BLaER1 (cell line): ENCODE measurements at regions not wholly inside any gene's neighbourhood (a gene's known extent, or its start where the extent isn't known, plus 50 kb on each side); places are given as distances from the start of the nearest gene placed in this dataset.
"Not testable (repeated sequence)": the region's sequence is repeated elsewhere in the genome, so short reads cannot be mapped to it uniquely, and the experiment has no call there.

ENCODE experiments used
- H3K27ac ChIP-seq: shearing (Covaris generic); formaldehyde crosslinking; 2 replicates; pipeline ENCODE4 v1.8.1; 2022
- H3K27me3 ChIP-seq: shearing (Covaris generic); formaldehyde crosslinking; 2 replicates; pipeline ENCODE4 v1.8.1; 2022
- H3K36me3 ChIP-seq: shearing (Covaris generic); formaldehyde crosslinking; 2 replicates; pipeline ENCODE4 v1.8.1; 2022
- H3K4me1 ChIP-seq: shearing (Covaris generic); formaldehyde crosslinking; 2 replicates; pipeline ENCODE4 v1.8.1; 2022
- H3K4me2 ChIP-seq: shearing (Covaris generic); formaldehyde crosslinking; 2 replicates; pipeline ENCODE4 v1.8.1; 2022
- H3K4me3 ChIP-seq: shearing (Covaris generic); formaldehyde crosslinking; 2 replicates; pipeline ENCODE4 v1.8.1; 2022
- H3K9ac ChIP-seq: shearing (Covaris generic); formaldehyde crosslinking; 2 replicates; pipeline ENCODE4 v1.8.1; 2022
- H3K9me3 ChIP-seq: shearing (Covaris generic); formaldehyde crosslinking; 2 replicates; pipeline ENCODE4 v1.8.1; 2022
- H4K20me1 ChIP-seq: shearing (Covaris generic); formaldehyde crosslinking; 2 replicates; pipeline ENCODE4 v1.8.1; 2022
- Cebpa-rat ChIP-seq: shearing (Covaris generic); IDR thresholded peaks from 2 replicates; pipeline ENCODE4 v1.8.1; 2022

- Histone ChIP-seq H3K27me3 (no peaks in the 10 kb centered on the region), H4K20me1 (no peaks in the 10 kb centered on the region), H3K27ac (no peak overlapping the region), H3K4me1 (peaks cover 2% of the 10 kb centered on the region; the same call in 1 of the 2 replicates), H3K9ac (no peak overlapping the region), H3K4me2 (no peak overlapping the region), H3K4me3 (no peak overlapping the region), H3K9me3 (no peaks in the 10 kb centered on the region), H3K36me3 (peaks cover 25% of the 10 kb centered on the region)
- TF ChIP-seq Cebpa-rat = no peak
Observed at GRCh38 chr7:65744406-65744805, 128.5 kb upstream of the VKORC1L1 start.

- H3K36me3 ChIP-seq = 0 out of 2 replicates have a peak, but pooled peaks cover 8% of the 10 kb centered on the region
- H3K27me3 ChIP-seq = no peaks in the 10 kb centered on the region
- H3K9ac ChIP-seq = no peak overlapping the region
- no peak overlapping the region for H3K27ac ChIP-seq
- H3K9me3 ChIP-seq = no peaks in the 10 kb centered on the region
- peaks cover 10% of the 10 kb centered on the region for H3K4me1 ChIP-seq
- TF ChIP-seq Cebpa-rat = no peak
- H3K4me2 ChIP-seq = no peak overlapping the region
- H4K20me1 ChIP-seq = no peaks in the 10 kb centered on the region
- H3K4me3 ChIP-seq = no peak overlapping the region
Observed at GRCh38 chr7:65746398-65746669, 126.5 kb upstream of the VKORC1L1 start.

GRCh38 chr7:65749039-65749438, 123.8 kb upstream of the VKORC1L1 start:
- 0 out of 2 replicates have a peak overlapping the region, but pooled peaks have one; percentile 83 for H3K4me2 ChIP-seq
- peaks cover 27% of the 10 kb centered on the region for H3K4me1 ChIP-seq
- peaks cover 14% of the 10 kb centered on the region for H3K36me3 ChIP-seq
- no peak for TF ChIP-seq Cebpa-rat
- peaks cover 23% of the 10 kb centered on the region for H4K20me1 ChIP-seq
- H3K4me3 ChIP-seq = no peak overlapping the region
- no peaks in the 10 kb centered on the region for H3K27me3 ChIP-seq
- H3K9me3 ChIP-seq = no peaks in the 10 kb centered on the region
- H3K27ac ChIP-seq = no peak overlapping the region
- no peak overlapping the region for H3K9ac ChIP-seq

- no peak for TF ChIP-seq Cebpa-rat
- Histone ChIP-seq H4K20me1 (peaks cover 28% of the 10 kb centered on the region), H3K36me3 (peaks cover 19% of the 10 kb centered on the region), H3K27me3 (no peaks in the 10 kb centered on the region), H3K4me2 (peak overlapping the region; percentile 83), H3K27ac (no peak overlapping the region), H3K9me3 (no peaks in the 10 kb centered on the region), H3K4me1 (peaks cover 27% of the 10 kb centered on the region), H3K4me3 (no peak overlapping the region), H3K9ac (no peak overlapping the region)
Observed at GRCh38 chr7:65749518-65749917, 123.4 kb upstream of the VKORC1L1 start.

- peaks cover 40% of the 10 kb centered on the region for H4K20me1 ChIP-seq
- peaks cover 27% of the 10 kb centered on the region for H3K4me1 ChIP-seq
- H3K27me3 ChIP-seq = no peaks in the 10 kb centered on the region
- peaks cover 30% of the 10 kb centered on the region for H3K36me3 ChIP-seq
- no peak for TF ChIP-seq Cebpa-rat
- H3K9ac ChIP-seq = peak overlapping the region; percentile 89
- peak overlapping the region; percentile 83 for H3K4me2 ChIP-seq
- H3K9me3 ChIP-seq = no peaks in the 10 kb centered on the region
- peak overlapping the region; percentile 79 for H3K4me3 ChIP-seq
- H3K27ac ChIP-seq = peak overlapping the region; percentile 90
Observed at GRCh38 chr7:65750511-65751344, 122.1 kb upstream of the VKORC1L1 start.

GRCh38 chr7:65754070-65754469, 118.8 kb upstream of the VKORC1L1 start:
- Histone ChIP-seq H4K20me1 (peaks cover 43% of the 10 kb centered on the region), H3K36me3 (peaks cover 52% of the 10 kb centered on the region), H3K4me1 (peaks cover 27% of the 10 kb centered on the region)
- H3K27me3 ChIP-seq, H3K4me2 ChIP-seq, H3K9ac ChIP-seq, H3K9me3 ChIP-seq, H3K4me3 ChIP-seq, H3K27ac ChIP-seq: not testable (repeated sequence)

GRCh38 chr7:65758991-65759390, 113.9 kb upstream of the VKORC1L1 start:
- H3K27ac ChIP-seq, H3K9ac ChIP-seq, H3K4me1 ChIP-seq, H3K9me3 ChIP-seq, H3K4me3 ChIP-seq, H3K27me3 ChIP-seq, H3K4me2 ChIP-seq: not testable (repeated sequence)
- Histone ChIP-seq H3K36me3 (peaks cover 61% of the 10 kb centered on the region), H4K20me1 (peaks cover 32% of the 10 kb centered on the region)

- peaks cover 17% of the 10 kb centered on the region; the same call in 1 of the 2 replicates for H4K20me1 ChIP-seq
- H3K36me3 ChIP-seq = peaks cover 39% of the 10 kb centered on the region
- not testable (repeated sequence) for H3K4me3 ChIP-seq, H3K4me2 ChIP-seq, H3K27me3 ChIP-seq, H3K9me3 ChIP-seq, H3K27ac ChIP-seq, H3K9ac ChIP-seq, H3K4me1 ChIP-seq
Observed at GRCh38 chr7:65762712-65763111, 110.2 kb upstream of the VKORC1L1 start.

- peaks cover 37% of the 10 kb centered on the region for H3K36me3 ChIP-seq
- not testable (repeated sequence) for H3K4me2 ChIP-seq, H3K9me3 ChIP-seq, H3K9ac ChIP-seq, H3K4me3 ChIP-seq, H3K27ac ChIP-seq, H3K4me1 ChIP-seq, H3K27me3 ChIP-seq
- peaks cover 17% of the 10 kb centered on the region; the same call in 1 of the 2 replicates for H4K20me1 ChIP-seq
Observed at GRCh38 chr7:65763114-65763513, 109.8 kb upstream of the VKORC1L1 start.

GRCh38 chr7:65770473-65771225, 102.2 kb upstream of the VKORC1L1 start:
- H3K4me1 ChIP-seq, H3K36me3 ChIP-seq, H3K27me3 ChIP-seq, H4K20me1 ChIP-seq, H3K9me3 ChIP-seq: not testable (repeated sequence)
- Histone ChIP-seq H3K4me2 (peak overlapping the region; percentile 63), H3K4me3 (peak overlapping the region; percentile 76), H3K27ac (peak overlapping the region; percentile 62), H3K9ac (peak overlapping the region; percentile 77)

- Histone ChIP-seq H3K27ac (peak overlapping the region; percentile 55; the same call in 1 of the 2 replicates), H3K4me2 (peak overlapping the region; percentile 63), H3K4me3 (peak overlapping the region; percentile 76), H3K9ac (0 out of 2 replicates have a peak overlapping the region, but pooled peaks have one; percentile 77)
- H3K9me3 ChIP-seq, H3K36me3 ChIP-seq, H3K27me3 ChIP-seq, H3K4me1 ChIP-seq, H4K20me1 ChIP-seq: not testable (repeated sequence)
Observed at GRCh38 chr7:65771226-65771569, 101.7 kb upstream of the VKORC1L1 start.

- H3K4me3 ChIP-seq, H3K36me3 ChIP-seq, H4K20me1 ChIP-seq, H3K27me3 ChIP-seq, H3K9ac ChIP-seq, H3K9me3 ChIP-seq, H3K4me1 ChIP-seq: not testable (repeated sequence)
- peak overlapping the region; percentile 56; the same call in 1 of the 2 replicates for H3K27ac ChIP-seq
- 0 out of 2 replicates have a peak overlapping the region, but pooled peaks have one; percentile 30 for H3K4me2 ChIP-seq
Observed at GRCh38 chr7:65776677-65777076, 96.2 kb upstream of the VKORC1L1 start.

GRCh38 chr7:65789943-65790342, 82.9 kb upstream of the VKORC1L1 start:
- H4K20me1 ChIP-seq, H3K27me3 ChIP-seq, H3K4me2 ChIP-seq, H3K27ac ChIP-seq, H3K4me1 ChIP-seq, H3K4me3 ChIP-seq, H3K9me3 ChIP-seq, H3K9ac ChIP-seq, H3K36me3 ChIP-seq: not testable (repeated sequence)

GRCh38 chr7:65791788-65792187, 81.1 kb upstream of the VKORC1L1 start:
- H3K9me3 ChIP-seq, H4K20me1 ChIP-seq, H3K36me3 ChIP-seq, H3K27me3 ChIP-seq, H3K27ac ChIP-seq, H3K4me1 ChIP-seq, H3K4me3 ChIP-seq, H3K4me2 ChIP-seq, H3K9ac ChIP-seq: not testable (repeated sequence)
